ENCODE measurements at regions not wholly inside any gene's neighbourhood (a gene's known extent, or its start where the extent isn't known, plus 50 kb on each side); places are given as distances from the start of the nearest gene placed in this dataset.
"Not testable (repeated sequence)": the region's sequence is repeated elsewhere in the genome, so short reads cannot be mapped to it uniquely, and the experiment has no call there.

- no peak for DNase-seq (ENCODE audit: insufficient read length, low spot score, missing footprints)
- TF ChIP-seq CTCF (IDR thresholded peaks at IDR 0.05; ENCODE audit: extremely low read depth, low read depth, low read length) = no peak
- Histone ChIP-seq H4K20me1 (ENCODE audit: insufficient read depth, low read length) (no peaks in the 10 kb centered on the region), H3K9me3 (ENCODE audit: low read depth, low read length) (no peaks in the 10 kb centered on the region), H3K4me2 (ENCODE audit: insufficient read depth, low read length) (no peak overlapping the region), H3K4me1 (ENCODE audit: insufficient read depth, low read length) (no peaks in the 10 kb centered on the region), H3K36me3 (ENCODE audit: insufficient read depth, low read length) (no peaks in the 10 kb centered on the region), H3K79me2 (ENCODE audit: insufficient read depth, low read length) (no peaks in the 10 kb centered on the region), H3K27ac (ENCODE audit: low read depth, low read length) (no peak overlapping the region), H2AFZ (ENCODE audit: low read length) (no peak overlapping the region), H3K4me3 (ENCODE audit: insufficient read depth, low read length) (no peak overlapping the region), H3K27me3 (ENCODE audit: insufficient read depth, low read length) (no peaks in the 10 kb centered on the region)
Observed at GRCh38 chr2:100713106-100713505, 106.8 kb upstream of the NPAS2 start.

GRCh38 chr2:100714396-100715010 lies 105.4 kb upstream of the NPAS2 start:
- not testable (repeated sequence) for H3K27me3 ChIP-seq (ENCODE audit: insufficient read depth, low read length); DNase-seq (ENCODE audit: insufficient read length, low spot score, missing footprints)

GRCh38 chr2:100715861-100716260 lies 104.1 kb upstream of the NPAS2 start:
- not testable (repeated sequence) for H3K9me3 ChIP-seq (ENCODE audit: low read depth, low read length); H2AFZ ChIP-seq (ENCODE audit: low read length); H3K36me3 ChIP-seq (ENCODE audit: insufficient read depth, low read length); DNase-seq (ENCODE audit: insufficient read length, low spot score, missing footprints); H3K79me2 ChIP-seq (ENCODE audit: insufficient read depth, low read length); H4K20me1 ChIP-seq (ENCODE audit: insufficient read depth, low read length); H3K4me2 ChIP-seq (ENCODE audit: insufficient read depth, low read length); H3K4me3 ChIP-seq (ENCODE audit: insufficient read depth, low read length); H3K4me1 ChIP-seq (ENCODE audit: insufficient read depth, low read length); H3K27ac ChIP-seq (ENCODE audit: low read depth, low read length)
- peaks cover 11% of the 10 kb centered on the region for H3K27me3 ChIP-seq (ENCODE audit: insufficient read depth, low read length)

More at GRCh38 chr2:100714396-100715010, 105.4 kb upstream of the NPAS2 start:
- not testable (repeated sequence) for H3K4me1 ChIP-seq (ENCODE audit: insufficient read depth, low read length); H3K79me2 ChIP-seq (ENCODE audit: insufficient read depth, low read length); H3K36me3 ChIP-seq (ENCODE audit: insufficient read depth, low read length); H3K9me3 ChIP-seq (ENCODE audit: low read depth, low read length); H3K4me2 ChIP-seq (ENCODE audit: insufficient read depth, low read length); H3K27ac ChIP-seq (ENCODE audit: low read depth, low read length); H4K20me1 ChIP-seq (ENCODE audit: insufficient read depth, low read length); H3K4me3 ChIP-seq (ENCODE audit: insufficient read depth, low read length); H2AFZ ChIP-seq (ENCODE audit: low read length)

- H3K4me3 ChIP-seq (ENCODE audit: insufficient read depth, low read length) = no peak overlapping the region
- no peaks in the 10 kb centered on the region for H3K9me3 ChIP-seq (ENCODE audit: low read depth, low read length)
- no peak overlapping the region for H3K4me2 ChIP-seq (ENCODE audit: insufficient read depth, low read length)
- no peak for TF ChIP-seq CTCF (IDR thresholded peaks at IDR 0.05; ENCODE audit: extremely low read depth, low read depth, low read length)
- H2AFZ ChIP-seq (ENCODE audit: low read length) = no peak overlapping the region
- DNase-seq (ENCODE audit: insufficient read length, low spot score, missing footprints) = no peak
- H3K27ac ChIP-seq (ENCODE audit: low read depth, low read length) = no peak overlapping the region
- H3K27me3 ChIP-seq (ENCODE audit: insufficient read depth, low read length) = peaks cover 13% of the 10 kb centered on the region
- no peaks in the 10 kb centered on the region for H3K79me2 ChIP-seq (ENCODE audit: insufficient read depth, low read length)
- no peaks in the 10 kb centered on the region for H4K20me1 ChIP-seq (ENCODE audit: insufficient read depth, low read length)
- H3K4me1 ChIP-seq (ENCODE audit: insufficient read depth, low read length) = peaks cover 2% of the 10 kb centered on the region
- no peaks in the 10 kb centered on the region for H3K36me3 ChIP-seq (ENCODE audit: insufficient read depth, low read length)
Observed at GRCh38 chr2:100716581-100716980, 103.4 kb upstream of the NPAS2 start.

GRCh38 chr2:100718065-100718629 lies 101.8 kb upstream of the NPAS2 start:
- H3K27ac ChIP-seq (ENCODE audit: low read depth, low read length) = no peak overlapping the region
- no peak overlapping the region for H3K4me3 ChIP-seq (ENCODE audit: insufficient read depth, low read length)
- H3K79me2 ChIP-seq (ENCODE audit: insufficient read depth, low read length) = no peaks in the 10 kb centered on the region
- H3K36me3 ChIP-seq (ENCODE audit: insufficient read depth, low read length) = no peaks in the 10 kb centered on the region
- no peak overlapping the region for H3K4me2 ChIP-seq (ENCODE audit: insufficient read depth, low read length)
- TF ChIP-seq CTCF (IDR thresholded peaks at IDR 0.05; ENCODE audit: extremely low read depth, low read depth, low read length) = no peak
- no peaks in the 10 kb centered on the region for H4K20me1 ChIP-seq (ENCODE audit: insufficient read depth, low read length)
- DNase-seq (ENCODE audit: insufficient read length, low spot score, missing footprints) = no peak
- no peaks in the 10 kb centered on the region for H3K9me3 ChIP-seq (ENCODE audit: low read depth, low read length)
- peaks cover 20% of the 10 kb centered on the region for H3K27me3 ChIP-seq (ENCODE audit: insufficient read depth, low read length)
- H2AFZ ChIP-seq (ENCODE audit: low read length) = no peak overlapping the region
- peaks cover 2% of the 10 kb centered on the region for H3K4me1 ChIP-seq (ENCODE audit: insufficient read depth, low read length)

Measured in osteoblast (primary cell).